Hypothalamus (tissue), 51 donors: ENCODE measurements at regions not wholly inside any gene's neighbourhood (a gene's known extent, or its start where the extent isn't known, plus 50 kb on each side); places are given as distances from the start of the nearest gene placed in this dataset.
"Not testable (repeated sequence)": the region's sequence is repeated elsewhere in the genome, so short reads cannot be mapped to it uniquely, and the experiment has no call there.

ENCODE experiments used
- DNase-seq, 51 donors: peaks; one replicate each; lab custom pipeline; 2025; lab: John Stamatoyannopoulos, UW

- DNase-seq: no peak
Observed at GRCh38 chr2:183521911-183522310, 397.7 kb downstream of the NUP35 start.

- DNase-seq: no peak
Observed at GRCh38 chr2:183522489-183523266, 398.4 kb downstream of the NUP35 start.

- no peak for DNase-seq
Observed at GRCh38 chr2:183530333-183530901, 406.2 kb downstream of the NUP35 start.

GRCh38 chr2:183532514-183532913 lies 408.3 kb downstream of the NUP35 start:
- DNase-seq: no peak

- DNase-seq: no peak
Observed at GRCh38 chr2:183533021-183533420, 408.8 kb downstream of the NUP35 start.

- no peak for DNase-seq
Observed at GRCh38 chr2:183536290-183536689, 412.0 kb downstream of the NUP35 start.

- no peak for DNase-seq
Observed at GRCh38 chr2:183536714-183537113, 412.5 kb downstream of the NUP35 start.

GRCh38 chr2:183541766-183542165 lies 417.5 kb downstream of the NUP35 start:
- no peak for DNase-seq

- DNase-seq: no peak
Observed at GRCh38 chr2:183542606-183543005, 418.4 kb downstream of the NUP35 start.

- DNase-seq: no peak
Observed at GRCh38 chr2:183543222-183543621, 419.0 kb downstream of the NUP35 start.

GRCh38 chr2:183543731-183544130 lies 419.5 kb downstream of the NUP35 start:
- DNase-seq: no peak

- DNase-seq: not testable (repeated sequence)
Observed at GRCh38 chr2:183546560-183547350, 422.5 kb downstream of the NUP35 start.

GRCh38 chr2:183552716-183553115 lies 428.5 kb downstream of the NUP35 start:
- DNase-seq: no peak

- no peak for DNase-seq
Observed at GRCh38 chr2:183564726-183565125, 440.5 kb downstream of the NUP35 start.

- DNase-seq: no peak
Observed at GRCh38 chr2:183575481-183575880, 451.2 kb downstream of the NUP35 start.

GRCh38 chr2:183579686-183580085 lies 455.4 kb downstream of the NUP35 start:
- no peak for DNase-seq

- no peak for DNase-seq
Observed at GRCh38 chr2:183592271-183592670, 468.0 kb downstream of the NUP35 start.

- DNase-seq: no peak
Observed at GRCh38 chr2:183594150-183594549, 469.9 kb downstream of the NUP35 start.

- DNase-seq: no peak
Observed at GRCh38 chr2:183597841-183598240, 473.6 kb downstream of the NUP35 start.

GRCh38 chr2:183604065-183604464 lies 479.8 kb downstream of the NUP35 start:
- no peak for DNase-seq

- no peak for DNase-seq
Observed at GRCh38 chr2:183605440-183605839, 481.2 kb downstream of the NUP35 start.
